GM19438 (cell line): ENCODE measurements at regions not wholly inside any gene's neighbourhood (a gene's known extent, or its start where the extent isn't known, plus 50 kb on each side); places are given as distances from the start of the nearest gene placed in this dataset.
"Not testable (repeated sequence)": the region's sequence is repeated elsewhere in the genome, so short reads cannot be mapped to it uniquely, and the experiment has no call there.

Experiments
- ATAC-seq: cut with Tn5 transposase; IDR thresholded peaks from one replicate; pipeline ENCODE4 v1.9.1; 2021; ENCODE audit warnings: low read depth; ENCODE audit not compliant: unreplicated experiment

GRCh38 chr9:73337182-73337581 lies 185.5 kb downstream of the ANXA1 start:
- not testable (repeated sequence) for ATAC-seq

GRCh38 chr9:73344060-73344459 lies 192.4 kb downstream of the ANXA1 start:
- ATAC-seq, result no peak

GRCh38 chr9:73347123-73347522 lies 195.5 kb downstream of the ANXA1 start:
- ATAC-seq, result no peak

- no peak for ATAC-seq
Observed at GRCh38 chr9:73347720-73348119, 196.1 kb downstream of the ANXA1 start.

- ATAC-seq, result no peak
Observed at GRCh38 chr9:73348471-73348870, 196.8 kb downstream of the ANXA1 start.

- no peak for ATAC-seq
Observed at GRCh38 chr9:73349476-73349875, 197.8 kb downstream of the ANXA1 start.

GRCh38 chr9:73357607-73358006 lies 205.9 kb downstream of the ANXA1 start:
- no peak for ATAC-seq

- no peak for ATAC-seq
Observed at GRCh38 chr9:73370053-73370452, 218.4 kb downstream of the ANXA1 start.

GRCh38 chr9:73371801-73372200 lies 220.1 kb downstream of the ANXA1 start:
- ATAC-seq, result no peak

- ATAC-seq, result no peak
Observed at GRCh38 chr9:73380411-73380810, 228.7 kb downstream of the ANXA1 start.

GRCh38 chr9:73402081-73403028 lies 250.7 kb downstream of the ANXA1 start:
- no peak for ATAC-seq

- ATAC-seq, result no peak
Observed at GRCh38 chr9:73411494-73411893, 259.8 kb downstream of the ANXA1 start.

- ATAC-seq, result no peak
Observed at GRCh38 chr9:73412874-73413273, 261.2 kb downstream of the ANXA1 start.

GRCh38 chr9:73423891-73424290 lies 272.2 kb downstream of the ANXA1 start:
- no peak for ATAC-seq

- no peak for ATAC-seq
Observed at GRCh38 chr9:73426269-73426668, 274.6 kb downstream of the ANXA1 start.

GRCh38 chr9:73434826-73435225 lies 283.2 kb downstream of the ANXA1 start:
- ATAC-seq, result no peak

- ATAC-seq, result peak; percentile 55
Observed at GRCh38 chr9:73437758-73438157, 286.1 kb downstream of the ANXA1 start.

- not testable (repeated sequence) for ATAC-seq
Observed at GRCh38 chr9:73439839-73440238, 288.2 kb downstream of the ANXA1 start.

- ATAC-seq, result no peak
Observed at GRCh38 chr9:73441223-73441622, 289.6 kb downstream of the ANXA1 start.

GRCh38 chr9:73441890-73442818 lies 290.5 kb downstream of the ANXA1 start:
- ATAC-seq, result no peak

GRCh38 chr9:73444821-73445220 lies 293.2 kb downstream of the ANXA1 start:
- no peak for ATAC-seq
